Natural killer cell (primary cell): ENCODE measurements at regions not wholly inside any gene's neighbourhood (a gene's known extent, or its start where the extent isn't known, plus 50 kb on each side); places are given as distances from the start of the nearest gene placed in this dataset.

ENCODE experiments used
- ATAC-seq, 3 donors: fragments of 150-1000 bp in 2 of 3; fragments of 200-7000 bp in 1 of 3; cut with Tn5 transposase; 1 replicate in 1 of 3; 2 replicates in 2 of 3; pipeline ENCODE4 v1.10.0; 2021; ENCODE audit warnings: mild to moderate bottlenecking in 2 of 3, moderate library complexity in 2 of 3
- DNase-seq, 2 donors: peaks; one replicate each; pipeline versions ENCODE4 v3.0.0 to v3.0.0-alpha.2; 2013 to 2021; ENCODE audit warnings: mixed read lengths in 1 of 2
- H3K27ac ChIP-seq: one replicate; pipeline ENCODE4 v1.5.1; 2013; ENCODE audit warnings: mild to moderate bottlenecking, low read length
- H3K27me3 ChIP-seq: one replicate; pipeline ENCODE4 v1.6.1; 2013; ENCODE audit warnings: low read length; ENCODE audit not compliant: control insufficient read depth, insufficient read depth
- H3K36me3 ChIP-seq: one replicate; pipeline ENCODE4 v1.6.1; 2013; ENCODE audit warnings: low read length; ENCODE audit not compliant: control insufficient read depth, insufficient read depth
- H3K4me1 ChIP-seq: one replicate; pipeline ENCODE4 v1.6.1; 2013; ENCODE audit warnings: low read length; ENCODE audit not compliant: control insufficient read depth, insufficient read depth
- H3K4me3 ChIP-seq: one replicate; pipeline ENCODE4 v1.5.1; 2013; ENCODE audit warnings: low read length
- H3K9me3 ChIP-seq: one replicate; pipeline ENCODE4 v1.6.1; 2013; ENCODE audit warnings: low read length; ENCODE audit not compliant: control insufficient read depth, insufficient read depth
- H3K27ac Mint-ChIP-seq, 2 donors: one replicate each; pipeline ENCODE4 v1.8.0; 2022; ENCODE audit warnings: mild to moderate bottlenecking in 2 of 2, mixed read lengths in 2 of 2, moderate library complexity in 1 of 2
- H3K27me3 Mint-ChIP-seq, 2 donors: one replicate each; pipeline ENCODE4 v1.8.0; 2022; ENCODE audit warnings: low read depth in 2 of 2, mixed read lengths in 2 of 2
- H3K36me3 Mint-ChIP-seq: one replicate; pipeline ENCODE4 v1.8.0; 2022; ENCODE audit warnings: mixed read lengths
- H3K4me1 Mint-ChIP-seq, 2 donors: one replicate each; pipeline ENCODE4 v1.8.0; 2022; ENCODE audit warnings: mixed read lengths in 2 of 2
- H3K4me3 Mint-ChIP-seq: one replicate; pipeline ENCODE4 v1.8.0; 2022; ENCODE audit warnings: mild to moderate bottlenecking, moderate library complexity, mixed read lengths
- H3K9me3 Mint-ChIP-seq, 2 donors: one replicate each; pipeline ENCODE4 v1.8.0; 2022; ENCODE audit warnings: mixed read lengths in 2 of 2
- WGBS: methylation state at CpG from one replicate; pipeline ENCODE4 v1.1.7; 2013; ENCODE audit warnings: missing lambda C conversion rate; ENCODE audit not compliant: insufficient coverage; 5-methylcytosine and 5-hydroxymethylcytosine counted together
- intact Hi-C: fragments of 100-400 bp; cut with micrococcal nuclease; formaldehyde crosslinking; loops from one replicate; pipeline ENCODE4 v1.14.2; 2022
- TF ChIP-seq, protein P1 (sequence below): fragments of 200-600 bp; IDR thresholded peaks from one replicate; pipeline ENCODE4 v1.8.0; 2022; ENCODE audit warnings: antibody characterized with exemption

DNA sequence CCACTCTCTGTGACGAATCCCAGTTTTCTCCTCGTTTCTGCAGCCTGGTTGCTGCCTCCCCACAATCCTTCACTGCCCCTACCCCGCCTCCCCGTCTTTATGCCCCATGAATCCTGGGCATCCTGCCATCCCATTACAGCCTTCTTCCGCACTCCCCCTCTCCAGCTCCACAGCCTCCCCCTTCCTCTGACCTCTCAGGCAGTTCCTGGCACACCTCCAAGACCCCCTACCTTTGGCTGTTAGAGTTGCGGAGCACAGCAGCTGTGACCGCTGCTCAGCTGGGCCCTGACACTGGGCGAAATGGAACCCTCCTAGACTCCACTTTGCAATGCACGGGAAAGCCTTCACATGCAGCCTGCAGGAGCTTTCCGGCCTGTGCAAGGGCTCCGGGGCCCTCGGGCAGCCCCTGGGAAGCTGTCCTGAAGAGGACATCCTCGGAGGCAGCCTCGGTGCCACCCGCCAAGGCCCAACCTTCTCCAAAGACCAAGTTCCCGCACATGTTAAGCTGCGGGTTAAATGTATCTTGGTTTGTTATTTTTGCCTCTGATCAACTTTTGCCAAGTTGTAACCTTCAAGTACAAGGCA, 400.7 kb upstream of the MKI67 start:
- 86% methylated on average over 17 of the region's 17 CpGs for WGBS
- peaks cover 3 to 22% of the 10 kb centered on the region in 2 donors for H3K27me3 Mint-ChIP-seq

GRCh38 chr10:128527711-128528110, 401.5 kb upstream of the MKI67 start:
- Histone ChIP-seq H3K27me3 (no peaks in the 10 kb centered on the region), H3K4me3 (no peak overlapping the region), H3K36me3 (no peaks in the 10 kb centered on the region), H3K9me3 (no peaks in the 10 kb centered on the region), H3K4me1 (no peaks in the 10 kb centered on the region), H3K27ac (no peak overlapping the region)
- TF ChIP-seq, protein P1, sequence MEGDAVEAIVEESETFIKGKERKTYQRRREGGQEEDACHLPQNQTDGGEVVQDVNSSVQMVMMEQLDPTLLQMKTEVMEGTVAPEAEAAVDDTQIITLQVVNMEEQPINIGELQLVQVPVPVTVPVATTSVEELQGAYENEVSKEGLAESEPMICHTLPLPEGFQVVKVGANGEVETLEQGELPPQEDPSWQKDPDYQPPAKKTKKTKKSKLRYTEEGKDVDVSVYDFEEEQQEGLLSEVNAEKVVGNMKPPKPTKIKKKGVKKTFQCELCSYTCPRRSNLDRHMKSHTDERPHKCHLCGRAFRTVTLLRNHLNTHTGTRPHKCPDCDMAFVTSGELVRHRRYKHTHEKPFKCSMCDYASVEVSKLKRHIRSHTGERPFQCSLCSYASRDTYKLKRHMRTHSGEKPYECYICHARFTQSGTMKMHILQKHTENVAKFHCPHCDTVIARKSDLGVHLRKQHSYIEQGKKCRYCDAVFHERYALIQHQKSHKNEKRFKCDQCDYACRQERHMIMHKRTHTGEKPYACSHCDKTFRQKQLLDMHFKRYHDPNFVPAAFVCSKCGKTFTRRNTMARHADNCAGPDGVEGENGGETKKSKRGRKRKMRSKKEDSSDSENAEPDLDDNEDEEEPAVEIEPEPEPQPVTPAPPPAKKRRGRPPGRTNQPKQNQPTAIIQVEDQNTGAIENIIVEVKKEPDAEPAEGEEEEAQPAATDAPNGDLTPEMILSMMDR = no peak
- WGBS = 73% methylated on average over 8 of the region's 8 CpGs
- Mint-ChIP-seq H3K27ac (no peak overlapping the region), H3K27me3 (peaks cover 7 to 19% of the 10 kb centered on the region in 2 donors), H3K36me3 (no peaks in the 10 kb centered on the region), H3K4me3 (no peak overlapping the region), H3K4me1 (no peaks in the 10 kb centered on the region), H3K9me3 (no peaks in the 10 kb centered on the region)
- ATAC-seq (no peak), DNase-seq (no peak)
- intact Hi-C loops = no loop called here

More for the DNA sequence above, 400.7 kb upstream of the MKI67 start:
- intact Hi-C loops = no loop called here
- DNase-seq (no peak), ATAC-seq (no peak)
- H3K36me3 ChIP-seq = no peaks in the 10 kb centered on the region
- Mint-ChIP-seq H3K36me3 (no peaks in the 10 kb centered on the region), H3K9me3 (no peaks in the 10 kb centered on the region), H3K27ac (no peak overlapping the region), H3K4me1 (no peaks in the 10 kb centered on the region), H3K4me3 (no peak overlapping the region)
- TF ChIP-seq, protein P1 = no peak
- H3K9me3 ChIP-seq = no peaks in the 10 kb centered on the region
- no peaks in the 10 kb centered on the region for H3K4me1 ChIP-seq
- H3K4me3 ChIP-seq = no peak overlapping the region
- H3K27me3 ChIP-seq = no peaks in the 10 kb centered on the region
- no peak overlapping the region for H3K27ac ChIP-seq

GRCh38 chr10:128528167-128528566, 401.9 kb upstream of the MKI67 start:
- Histone ChIP-seq H3K4me1 (no peaks in the 10 kb centered on the region), H3K36me3 (no peaks in the 10 kb centered on the region), H3K9me3 (no peaks in the 10 kb centered on the region), H3K27me3 (no peaks in the 10 kb centered on the region), H3K4me3 (no peak overlapping the region), H3K27ac (no peak overlapping the region)
- intact Hi-C loops = no loop called here
- TF ChIP-seq, protein P1 = no peak
- Mint-ChIP-seq H3K36me3 (no peaks in the 10 kb centered on the region), H3K9me3 (no peaks in the 10 kb centered on the region), H3K4me3 (no peak overlapping the region), H3K27me3 (peaks cover 10 to 14% of the 10 kb centered on the region in 2 donors), H3K4me1 (no peaks in the 10 kb centered on the region), H3K27ac (no peak overlapping the region)
- WGBS = 87% methylated on average over 2 of the region's 2 CpGs
- no peak for DNase-seq
- no peak for ATAC-seq

GRCh38 chr10:128528781-128529180, 402.6 kb upstream of the MKI67 start:
- H3K36me3 ChIP-seq = no peaks in the 10 kb centered on the region
- intact Hi-C loops = no loop called here
- H3K4me3 ChIP-seq = no peak overlapping the region
- DNase-seq = no peak
- peaks cover 10 to 11% of the 10 kb centered on the region in 2 donors for H3K27me3 Mint-ChIP-seq
- ATAC-seq = no peak
- no peaks in the 10 kb centered on the region for H3K9me3 ChIP-seq
- no peaks in the 10 kb centered on the region for H3K36me3 Mint-ChIP-seq
- TF ChIP-seq, protein P1 = no peak
- H3K4me1 Mint-ChIP-seq = no peaks in the 10 kb centered on the region
- H3K4me3 Mint-ChIP-seq = no peak overlapping the region
- no peak overlapping the region for H3K27ac ChIP-seq
- no peaks in the 10 kb centered on the region for H3K4me1 ChIP-seq
- H3K27me3 ChIP-seq = no peaks in the 10 kb centered on the region
- 69% methylated on average over 11 of the region's 11 CpGs for WGBS
- H3K9me3 Mint-ChIP-seq = no peaks in the 10 kb centered on the region
- H3K27ac Mint-ChIP-seq = no peak overlapping the region
